ENCODE measurements at regions not wholly inside any gene's neighbourhood (a gene's known extent, or its start where the extent isn't known, plus 50 kb on each side); places are given as distances from the start of the nearest gene placed in this dataset.

DNA sequence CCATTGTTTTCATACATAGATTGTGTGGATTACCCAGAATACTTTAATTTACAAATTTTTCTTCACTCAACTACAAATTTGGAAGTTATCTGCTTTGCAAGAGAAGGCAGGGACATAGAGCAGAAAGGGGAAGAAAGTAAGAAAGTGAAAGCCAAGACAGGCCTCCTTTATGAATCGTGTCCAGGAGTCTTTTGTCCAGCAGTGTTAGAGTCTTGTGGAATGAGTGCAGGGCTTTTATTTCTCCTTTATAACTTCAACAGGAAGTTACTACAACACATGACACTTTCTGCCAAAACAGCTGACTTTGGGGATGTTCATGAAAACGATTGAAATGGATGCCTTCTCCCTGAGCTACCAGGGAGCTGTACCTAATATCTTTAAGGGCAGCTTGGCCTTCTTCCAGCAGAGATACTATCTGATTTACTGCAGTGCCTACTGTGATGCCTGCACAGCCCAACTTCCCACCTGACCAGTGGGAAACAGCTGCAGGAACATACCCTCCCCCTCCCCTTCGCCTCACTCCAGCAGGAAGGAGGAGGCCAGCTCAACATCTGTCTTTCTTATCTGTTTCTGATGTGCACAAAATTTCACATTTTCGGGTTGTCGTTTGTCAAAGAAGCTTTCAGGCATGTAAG lies 557.7 kb upstream of the SLIT2 start:
- no peak for DNase-seq

DNA sequence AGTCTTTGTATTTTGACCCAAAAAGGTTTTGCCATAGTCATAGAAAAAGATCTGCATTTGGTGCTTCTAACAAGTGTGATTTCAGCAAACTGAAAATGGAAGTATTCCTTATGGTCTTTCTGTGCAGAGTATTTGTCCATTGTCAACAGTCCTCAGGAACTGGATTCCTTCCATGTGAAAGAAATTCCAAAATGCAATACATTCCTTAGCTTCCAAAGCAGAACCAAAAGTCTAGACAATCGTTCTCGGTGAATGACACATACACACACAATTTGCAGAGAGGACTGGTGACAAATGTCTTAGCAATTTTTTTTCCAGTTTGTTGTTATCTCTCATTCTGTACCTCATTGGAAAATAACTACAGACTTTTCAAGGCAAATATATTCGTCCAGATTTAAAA lies 562.2 kb upstream of the SLIT2 start:
- DNase-seq: no peak

DNA sequence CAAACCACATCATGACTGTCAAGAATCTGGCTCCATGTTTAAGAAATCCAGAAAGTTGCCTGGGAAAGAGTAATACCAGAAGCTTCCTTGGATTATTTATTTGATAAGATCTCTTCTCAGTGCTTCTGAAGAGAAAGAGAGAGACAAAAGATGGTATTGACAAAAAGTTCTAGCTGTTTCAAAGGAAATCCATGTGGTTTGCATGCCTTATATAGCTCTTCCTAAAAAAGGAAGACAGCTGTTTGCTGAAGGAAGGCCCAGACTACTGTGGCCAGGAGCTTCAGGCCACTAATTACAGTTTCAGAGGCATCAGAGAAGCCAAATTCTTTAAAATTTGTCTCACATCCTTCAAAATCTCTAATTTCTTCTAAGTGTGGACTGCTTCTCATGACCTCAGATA lies 565.2 kb upstream of the SLIT2 start:
- DNase-seq: no peak

DNA sequence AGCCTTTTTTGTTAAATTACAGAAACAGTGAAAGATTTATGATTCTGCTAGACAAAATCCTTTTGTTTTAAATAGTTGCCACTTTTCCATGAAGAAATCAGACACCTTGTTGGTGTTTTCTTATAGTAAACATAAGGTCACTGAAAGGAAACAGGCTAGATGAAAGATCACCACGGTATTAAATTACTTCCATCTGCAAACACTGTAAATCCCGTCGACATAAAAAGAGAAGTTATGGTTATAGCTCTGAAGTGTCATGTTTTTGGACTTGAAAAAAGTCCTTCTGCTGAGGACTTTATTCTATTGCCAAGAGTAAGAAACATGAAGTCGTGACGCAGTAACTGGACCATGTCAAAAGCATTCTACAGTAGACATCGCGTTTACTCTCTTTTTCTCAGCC lies 567.6 kb upstream of the SLIT2 start:
- no peak for DNase-seq

- no peak for DNase-seq
Measured at GRCh38 chr4:19683426-19683825, 568.3 kb upstream of the SLIT2 start.

GRCh38 chr4:19677211-19677610 lies 574.5 kb upstream of the SLIT2 start:
- no peak for DNase-seq

DNA sequence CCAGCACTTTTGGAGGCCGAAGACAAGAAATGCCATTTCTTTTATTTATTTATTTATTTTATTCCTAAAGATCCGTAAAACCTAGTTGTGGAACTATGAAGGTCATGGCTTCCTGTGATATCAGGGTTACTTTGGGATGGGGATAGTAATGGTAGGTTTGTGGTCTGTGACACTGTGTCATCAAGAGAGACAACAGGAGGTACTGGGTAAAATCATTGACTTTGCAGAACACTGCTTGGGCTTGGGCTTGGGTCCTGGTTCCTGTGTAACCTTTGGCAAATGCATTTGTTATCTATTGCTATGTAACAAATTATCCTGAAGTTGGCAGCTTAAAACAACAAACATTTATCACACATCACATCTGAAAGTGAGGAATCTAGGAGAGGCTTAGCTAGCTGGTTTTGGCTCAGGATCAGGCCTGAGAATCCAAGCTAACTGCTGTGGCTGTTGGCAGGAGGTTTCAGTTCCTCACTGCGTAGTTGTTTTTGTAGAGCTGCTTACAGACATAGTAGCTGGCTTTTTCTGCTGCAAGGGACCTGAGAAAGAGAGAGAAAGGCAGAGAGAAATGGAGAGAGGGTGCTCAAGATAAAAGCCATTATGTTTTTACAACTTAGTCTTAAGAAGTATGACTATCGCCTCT lies 576.4 kb upstream of the SLIT2 start:
- no peak for DNase-seq

DNA sequence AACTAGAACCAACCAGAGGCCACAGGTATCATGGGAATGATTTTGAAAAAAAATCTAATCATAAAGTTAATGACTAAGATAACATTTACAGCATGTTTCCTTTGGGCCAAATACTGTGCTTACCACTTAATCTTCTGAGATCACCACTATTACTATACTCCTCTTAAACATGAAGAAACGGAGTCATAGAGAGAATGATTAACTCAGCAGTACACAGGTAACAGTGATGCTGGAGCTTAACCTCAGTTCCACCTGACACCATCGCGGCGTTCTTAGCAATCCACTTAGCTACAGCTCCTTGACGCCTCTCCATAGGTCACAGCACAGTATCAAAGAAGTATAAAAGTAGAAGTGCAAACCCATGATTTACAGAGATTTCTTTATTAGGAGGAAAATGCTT lies 592.6 kb upstream of the SLIT2 start:
- no peak for DNase-seq

DNA sequence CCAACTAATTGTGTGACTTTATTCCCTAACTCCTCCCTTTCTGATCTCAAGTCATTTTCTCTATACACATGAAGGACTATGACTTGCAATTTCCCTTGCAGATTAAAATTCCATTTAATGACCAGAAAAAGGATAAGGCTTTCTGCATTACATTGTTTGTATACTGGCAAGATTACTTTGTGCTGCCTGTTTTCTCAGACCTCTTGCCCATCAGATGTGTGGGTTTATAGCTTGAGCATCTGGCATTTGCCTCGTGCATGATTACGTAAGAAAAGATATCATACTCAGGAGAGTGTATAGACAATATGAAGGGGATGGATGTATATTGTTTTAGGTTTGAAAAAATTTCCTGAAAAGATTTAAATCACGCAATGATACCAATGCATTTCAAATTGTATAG lies 593.8 kb upstream of the SLIT2 start:
- DNase-seq: no peak

DNA sequence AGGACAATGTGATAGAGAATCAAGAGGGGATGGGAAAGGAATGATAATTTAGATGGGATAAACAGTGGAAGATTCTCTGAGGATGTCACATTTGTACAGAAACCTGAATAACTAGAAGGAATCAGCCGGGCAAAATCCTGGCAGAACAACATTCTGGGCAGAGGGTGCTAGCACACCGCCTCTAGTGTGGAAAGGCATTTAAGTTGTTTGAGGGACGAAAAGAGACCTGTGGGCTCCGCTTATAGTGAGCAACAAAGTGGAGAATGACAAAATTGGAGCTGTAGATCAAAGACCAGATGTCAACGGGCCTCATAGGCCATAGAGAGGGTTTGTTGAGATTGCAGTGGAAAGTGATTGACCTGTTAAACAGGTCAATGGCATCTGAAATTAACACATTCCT lies 596.0 kb upstream of the SLIT2 start:
- no peak for DNase-seq

DNA sequence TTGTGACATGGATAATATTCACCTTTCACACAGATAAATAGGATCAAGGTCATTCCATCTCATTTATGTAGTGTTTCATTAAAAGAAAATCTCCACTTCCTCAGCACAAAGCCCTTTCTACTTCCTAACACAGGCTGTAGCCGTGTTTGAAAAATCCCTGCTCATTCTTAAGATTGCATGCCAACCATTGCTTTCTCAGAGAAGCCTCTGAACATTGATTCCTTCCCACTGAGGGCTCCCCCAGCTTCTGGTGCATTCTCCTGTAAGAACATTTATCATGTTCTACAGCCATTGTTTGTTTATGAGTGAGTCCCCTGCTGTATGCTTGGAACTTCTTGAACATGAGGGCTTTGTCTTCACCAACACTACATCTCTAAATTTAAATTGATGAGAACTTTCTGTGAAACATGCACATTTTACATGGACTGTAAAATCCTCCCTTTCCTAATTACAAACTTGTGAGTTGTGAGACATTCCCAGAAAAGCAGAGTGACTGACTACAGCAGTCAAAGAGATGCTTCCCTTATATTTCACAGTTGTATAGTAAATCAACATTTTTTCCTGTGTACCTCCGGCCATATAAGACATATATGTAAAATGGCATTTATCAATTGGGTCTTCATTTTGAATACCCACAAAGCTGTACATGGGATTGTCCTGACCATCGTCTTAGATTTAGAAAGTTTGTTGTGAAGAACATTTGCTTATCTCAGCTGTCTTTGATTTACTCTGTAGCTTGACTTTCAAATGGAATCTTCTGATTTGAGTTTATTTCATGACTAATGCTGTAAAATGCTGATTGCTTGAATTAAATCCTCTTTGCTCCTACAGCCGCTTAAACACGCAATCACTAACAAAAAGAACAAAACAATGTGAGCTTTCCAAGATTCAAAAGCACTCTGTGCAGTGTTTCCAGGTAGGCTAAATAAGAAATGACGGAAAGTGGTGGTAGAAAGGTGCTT lies 600.5 kb upstream of the SLIT2 start:
- no peak for DNase-seq

- DNase-seq: no peak
Measured at GRCh38 chr4:19645589-19645988, 606.1 kb upstream of the SLIT2 start.

DNA sequence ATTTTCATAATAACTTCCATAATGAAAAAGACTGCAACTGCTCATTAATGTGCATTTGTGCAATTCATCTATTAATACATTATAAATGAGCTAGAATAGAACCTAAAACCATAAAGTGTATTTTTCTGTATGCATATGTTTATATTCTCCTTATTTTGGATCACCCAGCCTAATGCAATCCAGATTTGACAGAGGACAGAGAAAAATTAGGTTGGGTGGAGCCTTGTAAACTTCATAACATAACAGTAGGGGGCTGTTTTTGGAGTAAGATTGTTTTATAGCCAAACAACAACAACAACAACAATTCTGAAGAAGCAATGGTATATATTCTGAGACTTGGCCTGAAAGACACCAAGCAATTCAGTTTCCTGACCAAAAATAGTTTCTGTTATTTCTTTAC lies 615.3 kb upstream of the SLIT2 start:
- no peak for DNase-seq

GRCh38 chr4:19631814-19632213 lies 619.9 kb upstream of the SLIT2 start:
- DNase-seq: no peak

- no peak for DNase-seq
Measured at GRCh38 chr4:19623866-19624265, 627.8 kb upstream of the SLIT2 start.

DNA sequence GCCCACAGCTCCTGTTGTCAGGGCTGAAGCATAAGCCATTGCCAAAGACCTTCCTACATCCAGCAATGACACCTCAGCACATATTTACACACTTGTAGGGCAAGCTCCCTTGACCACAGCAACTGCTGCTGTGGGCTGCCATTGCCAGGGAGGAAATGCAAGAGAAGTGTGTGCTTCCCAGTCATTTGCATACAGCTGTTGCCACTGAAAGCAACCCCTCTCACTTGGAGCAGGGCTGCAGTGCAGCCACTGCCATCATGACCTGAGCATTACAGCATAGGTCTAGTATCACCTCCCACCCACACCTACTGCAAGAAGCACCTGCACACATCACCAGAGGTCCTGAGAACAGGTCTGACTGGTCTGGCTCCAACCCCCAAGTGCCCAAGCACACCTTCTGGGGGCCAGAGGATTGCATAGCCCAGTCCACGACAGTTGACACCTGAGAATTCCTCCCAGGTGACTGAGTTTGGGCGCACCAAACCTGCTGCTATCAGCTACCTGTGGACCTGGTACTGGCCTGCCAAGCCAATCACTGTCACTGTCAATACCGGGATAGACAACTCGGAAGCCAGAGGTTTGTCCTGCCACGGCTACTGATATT lies 636.5 kb upstream of the SLIT2 start:
- no peak for DNase-seq

DNA sequence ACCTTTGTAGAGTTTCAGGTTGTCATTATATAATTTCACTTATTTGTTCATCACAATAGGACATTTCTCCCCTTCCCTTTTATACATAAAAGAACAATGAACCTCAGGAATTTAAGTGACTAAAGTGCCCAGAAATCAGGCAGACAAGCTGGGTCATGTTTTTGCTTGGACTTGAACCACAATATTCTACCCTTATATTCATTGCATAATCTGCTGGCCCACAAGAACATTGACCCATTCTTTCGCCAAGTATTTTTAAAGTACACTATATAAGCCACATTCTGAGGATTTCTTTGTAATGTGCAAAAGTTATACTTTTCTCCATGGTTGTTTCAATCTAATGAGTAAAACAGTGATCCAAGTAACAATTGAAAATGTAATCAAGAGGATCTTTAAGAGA lies 637.5 kb upstream of the SLIT2 start:
- no peak for DNase-seq

DNA sequence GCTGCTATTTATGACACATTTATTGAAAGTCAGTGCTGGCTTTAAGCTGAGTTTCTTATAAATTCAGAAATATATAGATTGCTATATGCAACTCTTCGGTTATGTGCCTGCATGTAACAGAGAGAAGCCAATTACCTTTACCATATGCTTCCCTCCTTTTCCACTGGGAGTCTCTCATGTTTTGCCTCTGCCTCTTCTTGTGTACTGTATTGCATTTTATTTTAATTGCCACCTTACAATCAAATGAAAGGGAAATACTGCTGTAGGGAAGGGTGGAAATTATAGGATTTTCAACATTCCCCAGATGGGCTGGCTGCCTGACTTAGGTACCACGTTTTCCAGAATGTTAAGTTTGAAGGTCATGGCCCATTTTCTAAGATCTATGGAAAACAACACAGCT lies 655.4 kb upstream of the SLIT2 start:
- DNase-seq: no peak

- DNase-seq: no peak
Measured at GRCh38 chr4:19592391-19592790, 659.3 kb upstream of the SLIT2 start.

GRCh38 chr4:19583827-19584569 lies 667.7 kb upstream of the SLIT2 start:
- no peak for DNase-seq

DNA sequence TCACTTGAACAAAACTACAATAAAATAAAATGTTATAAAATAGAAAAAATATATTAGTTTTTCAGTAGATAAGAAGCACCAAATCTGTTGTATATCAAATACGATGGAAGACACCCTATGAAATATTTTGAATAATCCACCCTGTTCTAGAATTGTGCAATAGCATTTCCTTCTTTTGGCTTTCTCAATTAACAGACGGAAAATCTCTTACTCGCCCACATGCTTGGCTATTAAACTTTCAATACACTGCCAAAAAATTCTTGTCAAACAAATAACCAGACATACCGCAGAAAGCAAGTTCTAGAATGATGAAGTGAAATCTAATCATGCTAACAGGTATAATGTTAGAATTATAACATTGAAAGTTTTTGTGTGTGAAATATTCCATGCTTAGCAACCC lies 671.6 kb upstream of the SLIT2 start:
- DNase-seq: no peak

GRCh38 chr4:19579608-19580007 lies 672.1 kb upstream of the SLIT2 start:
- DNase-seq: no peak

- no peak for DNase-seq
Measured at GRCh38 chr4:19577097-19577496, 674.6 kb upstream of the SLIT2 start.
